ENCODE measurements at regions not wholly inside any gene's neighbourhood (a gene's known extent, or its start where the extent isn't known, plus 50 kb on each side); places are given as distances from the start of the nearest gene placed in this dataset.

DNA sequence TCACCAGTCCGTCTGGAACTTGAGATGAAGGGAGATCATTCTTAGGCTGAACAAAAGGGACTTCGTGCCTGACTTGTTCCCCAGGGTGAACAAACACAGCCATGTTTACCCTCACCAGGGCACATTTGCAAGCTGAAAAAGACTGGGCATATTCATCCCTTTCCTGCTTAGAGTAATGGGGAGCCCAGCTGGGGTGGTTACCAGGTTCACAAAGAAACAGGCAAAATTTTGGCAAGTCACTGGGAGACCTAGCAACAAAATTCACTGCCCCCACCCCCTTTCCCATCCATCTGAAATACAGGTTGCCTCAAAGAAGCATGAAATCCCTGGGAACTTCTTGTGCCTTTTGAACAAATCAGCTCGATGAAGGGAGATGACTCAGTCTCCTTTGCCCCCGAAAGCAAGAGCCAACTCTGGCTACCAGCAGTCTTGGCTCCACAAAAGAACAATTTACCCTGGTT, 775.0 kb downstream of the SQOR start:
- TF ChIP-seq EZH2 (IDR thresholded peaks at IDR 0.05; ENCODE audit: borderline replicate concordance, low read depth, low read length, poor library complexity, severe bottlenecking) = no peak
- TF ChIP-seq, protein P1, sequence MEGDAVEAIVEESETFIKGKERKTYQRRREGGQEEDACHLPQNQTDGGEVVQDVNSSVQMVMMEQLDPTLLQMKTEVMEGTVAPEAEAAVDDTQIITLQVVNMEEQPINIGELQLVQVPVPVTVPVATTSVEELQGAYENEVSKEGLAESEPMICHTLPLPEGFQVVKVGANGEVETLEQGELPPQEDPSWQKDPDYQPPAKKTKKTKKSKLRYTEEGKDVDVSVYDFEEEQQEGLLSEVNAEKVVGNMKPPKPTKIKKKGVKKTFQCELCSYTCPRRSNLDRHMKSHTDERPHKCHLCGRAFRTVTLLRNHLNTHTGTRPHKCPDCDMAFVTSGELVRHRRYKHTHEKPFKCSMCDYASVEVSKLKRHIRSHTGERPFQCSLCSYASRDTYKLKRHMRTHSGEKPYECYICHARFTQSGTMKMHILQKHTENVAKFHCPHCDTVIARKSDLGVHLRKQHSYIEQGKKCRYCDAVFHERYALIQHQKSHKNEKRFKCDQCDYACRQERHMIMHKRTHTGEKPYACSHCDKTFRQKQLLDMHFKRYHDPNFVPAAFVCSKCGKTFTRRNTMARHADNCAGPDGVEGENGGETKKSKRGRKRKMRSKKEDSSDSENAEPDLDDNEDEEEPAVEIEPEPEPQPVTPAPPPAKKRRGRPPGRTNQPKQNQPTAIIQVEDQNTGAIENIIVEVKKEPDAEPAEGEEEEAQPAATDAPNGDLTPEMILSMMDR (conservative IDR thresholded peaks at IDR 0.05; ENCODE audit: low read depth, low read length) = no peak
